ENCODE measurements at regions not wholly inside any gene's neighbourhood (a gene's known extent, or its start where the extent isn't known, plus 50 kb on each side); places are given as distances from the start of the nearest gene placed in this dataset.
"Not testable (repeated sequence)": the region's sequence is repeated elsewhere in the genome, so short reads cannot be mapped to it uniquely, and the experiment has no call there.

DNA sequence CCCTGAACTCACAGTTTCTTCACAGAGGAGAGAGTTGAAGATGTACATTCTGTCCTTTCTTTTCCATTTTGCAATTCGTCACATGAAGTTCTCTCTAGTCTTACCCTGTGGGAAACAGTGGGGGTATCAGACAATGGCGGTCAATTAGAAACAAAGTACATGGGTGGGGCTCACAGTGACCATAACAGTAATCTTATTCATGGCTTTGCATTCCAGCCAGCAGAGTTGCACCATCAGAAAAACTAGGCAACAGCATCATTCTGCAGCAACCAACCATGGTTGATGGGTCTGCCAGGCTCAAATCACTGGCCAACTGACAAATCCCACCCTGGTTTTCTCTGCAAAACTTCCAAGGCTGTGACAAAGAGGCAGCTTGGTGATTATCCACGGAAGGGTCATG is 414.7 kb upstream of the TSPY4 start:
- not testable (repeated sequence) for DNase-seq, ATAC-seq, H3K4me1 Mint-ChIP-seq, H3K4me3 Mint-ChIP-seq, H3K27ac Mint-ChIP-seq, H3K27me3 Mint-ChIP-seq, H3K9me3 Mint-ChIP-seq
